ENCODE measurements at regions not wholly inside any gene's neighbourhood (a gene's known extent, or its start where the extent isn't known, plus 50 kb on each side); places are given as distances from the start of the nearest gene placed in this dataset.

DNA sequence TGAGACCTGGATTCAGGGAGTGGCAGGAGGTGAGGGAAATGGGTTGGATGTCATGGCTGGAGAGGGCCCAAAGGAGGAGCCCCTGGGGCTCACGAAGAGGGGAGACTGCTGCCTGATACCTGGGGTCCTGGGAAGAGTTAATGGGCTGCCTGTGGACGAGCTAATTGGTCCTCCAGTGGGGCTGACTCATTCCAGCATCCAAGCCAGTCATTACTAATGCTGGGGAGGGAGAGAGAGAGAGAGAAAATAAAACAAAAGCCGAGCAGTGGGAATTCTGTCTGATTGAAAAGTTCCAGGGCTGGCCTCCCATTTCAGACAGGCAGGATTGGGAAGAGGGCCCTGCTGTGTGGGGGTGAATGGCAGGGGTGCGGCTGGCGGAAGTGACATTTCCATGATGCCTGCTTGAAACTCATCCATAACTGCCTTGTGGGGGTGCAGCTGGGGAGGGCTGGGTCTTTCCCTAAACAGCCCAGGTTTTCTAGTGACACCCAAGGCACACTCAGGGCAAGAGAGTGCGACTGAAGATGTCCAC, 297.8 kb downstream of the RPS24 start:
- H3K27me3 ChIP-seq (ENCODE audit: control insufficient read depth in 1 of 2, insufficient read depth in 2 of 2, low read length in 2 of 2): no peaks in the 10 kb centered on the region
- H3K9ac ChIP-seq (ENCODE audit: low read depth in 1 of 2, low read length in 2 of 2): no peak overlapping the region
- H3K4me3 ChIP-seq (ENCODE audit: low read depth in 1 of 2, low read length in 2 of 2): no peak overlapping the region
- H3K4me1 ChIP-seq (ENCODE audit: control insufficient read depth in 1 of 2, insufficient read depth in 2 of 2, low read length in 2 of 2): peaks cover 0 to 5% of the 10 kb centered on the region in 2 donors
- H3K27ac ChIP-seq (ENCODE audit: low read depth, low read length): no peak overlapping the region
- H3K36me3 ChIP-seq (ENCODE audit: control insufficient read depth in 1 of 2, insufficient read depth in 2 of 2, low read length in 2 of 2): no peaks in the 10 kb centered on the region
- H3K9me3 ChIP-seq (ENCODE audit: control insufficient read depth in 1 of 2, low read length in 2 of 2): peaks cover 4 to 6% of the 10 kb centered on the region in 2 donors

GRCh38 chr10:78332012-78332411, 298.3 kb downstream of the RPS24 start:
- H3K27ac ChIP-seq (ENCODE audit: low read depth, low read length): no peak overlapping the region

DNA sequence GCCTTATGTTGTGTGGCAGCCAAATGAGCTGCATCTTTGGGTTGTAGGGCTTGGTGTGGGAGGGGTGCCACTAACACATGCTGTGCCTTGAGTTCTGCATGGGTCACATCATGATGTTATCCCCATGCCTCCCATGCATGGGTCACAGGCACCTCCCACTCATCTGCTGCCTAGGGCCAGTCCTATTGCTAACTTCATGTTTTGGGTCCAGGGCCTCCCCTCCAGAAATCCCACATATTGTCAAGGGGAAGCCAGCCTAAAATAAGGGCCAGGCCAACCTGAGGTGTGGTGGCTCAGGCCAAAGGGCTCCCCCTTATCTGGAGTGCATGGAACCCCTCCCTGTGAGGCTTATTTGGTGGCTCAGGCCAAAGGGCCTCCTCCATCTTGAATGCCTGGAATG, 299.0 kb downstream of the RPS24 start:
- Histone ChIP-seq H3K9ac (ENCODE audit: low read depth in 1 of 2, low read length in 2 of 2) (no peak overlapping the region), H3K36me3 (ENCODE audit: control insufficient read depth in 1 of 2, insufficient read depth in 2 of 2, low read length in 2 of 2) (no peaks in the 10 kb centered on the region), H3K4me1 (ENCODE audit: control insufficient read depth in 1 of 2, insufficient read depth in 2 of 2, low read length in 2 of 2) (peaks cover 0 to 5% of the 10 kb centered on the region in 2 donors), H3K9me3 (ENCODE audit: control insufficient read depth in 1 of 2, low read length in 2 of 2) (no peaks in the 10 kb centered on the region), H3K4me3 (ENCODE audit: low read depth in 1 of 2, low read length in 2 of 2) (no peak overlapping the region), H3K27ac (ENCODE audit: low read depth, low read length) (no peak overlapping the region), H3K27me3 (ENCODE audit: control insufficient read depth in 1 of 2, insufficient read depth in 2 of 2, low read length in 2 of 2) (no peaks in the 10 kb centered on the region)

More at GRCh38 chr10:78332012-78332411, 298.3 kb downstream of the RPS24 start:
- no peaks in the 10 kb centered on the region for H3K27me3 ChIP-seq (ENCODE audit: control insufficient read depth in 1 of 2, insufficient read depth in 2 of 2, low read length in 2 of 2)
- H3K9me3 ChIP-seq (ENCODE audit: control insufficient read depth in 1 of 2, low read length in 2 of 2): peaks cover 3 to 4% of the 10 kb centered on the region in 2 donors
- H3K36me3 ChIP-seq (ENCODE audit: control insufficient read depth in 1 of 2, insufficient read depth in 2 of 2, low read length in 2 of 2): no peaks in the 10 kb centered on the region
- H3K4me1 ChIP-seq (ENCODE audit: control insufficient read depth in 1 of 2, insufficient read depth in 2 of 2, low read length in 2 of 2): peaks cover 0 to 5% of the 10 kb centered on the region in 2 donors
- no peak overlapping the region for H3K9ac ChIP-seq (ENCODE audit: low read depth in 1 of 2, low read length in 2 of 2)
- H3K4me3 ChIP-seq (ENCODE audit: low read depth in 1 of 2, low read length in 2 of 2): no peak overlapping the region

DNA sequence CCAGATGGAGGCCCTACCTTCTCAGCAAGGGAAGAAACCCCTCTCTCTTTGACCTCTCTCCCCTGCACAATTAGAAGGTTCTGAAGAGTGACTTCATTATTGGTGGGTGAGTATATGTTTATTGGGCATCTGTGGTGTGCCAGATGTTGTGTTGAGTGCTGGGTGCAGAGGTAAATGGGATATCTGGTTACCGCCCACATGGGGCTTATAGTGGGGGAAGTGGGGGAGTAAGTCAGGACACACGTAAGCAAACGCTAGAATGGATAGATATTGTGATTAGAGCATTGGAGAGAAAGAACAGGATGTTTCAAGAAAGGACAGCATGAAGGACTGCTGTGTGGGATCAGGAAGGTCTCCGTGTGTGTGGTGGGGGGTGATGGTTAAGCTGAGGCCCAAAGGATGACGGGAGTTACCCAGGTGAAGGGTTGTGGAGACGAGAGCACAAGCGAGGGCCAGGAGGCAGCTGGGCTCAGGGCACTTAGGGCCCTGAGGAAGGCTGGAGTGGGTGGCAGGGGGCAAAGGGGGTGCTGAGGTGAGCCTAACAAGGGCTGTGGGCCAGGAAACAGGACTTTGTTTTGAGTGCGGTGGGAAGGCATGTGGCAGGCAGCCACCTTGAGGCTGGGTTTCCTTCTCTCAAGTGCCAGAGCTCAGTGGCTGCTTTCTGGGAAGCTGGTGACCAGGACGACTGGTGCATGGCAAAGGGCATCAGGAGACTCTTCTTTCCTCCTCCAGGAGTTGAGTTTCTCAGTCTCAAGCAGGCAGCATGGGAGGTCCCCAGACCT, 299.9 kb downstream of the RPS24 start:
- Histone ChIP-seq H3K4me3 (ENCODE audit: low read depth in 1 of 2, low read length in 2 of 2) (no peak overlapping the region), H3K4me1 (ENCODE audit: control insufficient read depth in 1 of 2, insufficient read depth in 2 of 2, low read length in 2 of 2) (peaks cover 0 to 5% of the 10 kb centered on the region in 2 donors), H3K27me3 (ENCODE audit: control insufficient read depth in 1 of 2, insufficient read depth in 2 of 2, low read length in 2 of 2) (no peaks in the 10 kb centered on the region), H3K9me3 (ENCODE audit: control insufficient read depth in 1 of 2, low read length in 2 of 2) (no peaks in the 10 kb centered on the region), H3K9ac (ENCODE audit: low read depth in 1 of 2, low read length in 2 of 2) (no peak overlapping the region), H3K27ac (ENCODE audit: low read depth, low read length) (no peak overlapping the region), H3K36me3 (ENCODE audit: control insufficient read depth in 1 of 2, insufficient read depth in 2 of 2, low read length in 2 of 2) (no peaks in the 10 kb centered on the region)

- Histone ChIP-seq H3K4me1 (ENCODE audit: control insufficient read depth in 1 of 2, insufficient read depth in 2 of 2, low read length in 2 of 2) (peaks cover 0 to 5% of the 10 kb centered on the region in 2 donors), H3K9ac (ENCODE audit: low read depth in 1 of 2, low read length in 2 of 2) (no peak overlapping the region), H3K27ac (ENCODE audit: low read depth, low read length) (no peak overlapping the region), H3K36me3 (ENCODE audit: control insufficient read depth in 1 of 2, insufficient read depth in 2 of 2, low read length in 2 of 2) (no peaks in the 10 kb centered on the region), H3K27me3 (ENCODE audit: control insufficient read depth in 1 of 2, insufficient read depth in 2 of 2, low read length in 2 of 2) (no peaks in the 10 kb centered on the region), H3K4me3 (ENCODE audit: low read depth in 1 of 2, low read length in 2 of 2) (no peak overlapping the region), H3K9me3 (ENCODE audit: control insufficient read depth in 1 of 2, low read length in 2 of 2) (no peaks in the 10 kb centered on the region)
Observed at GRCh38 chr10:78335371-78335690, 301.7 kb downstream of the RPS24 start.

GRCh38 chr10:78335691-78336401, 302.2 kb downstream of the RPS24 start:
- H3K4me3 ChIP-seq (ENCODE audit: low read depth in 1 of 2, low read length in 2 of 2): no peak overlapping the region
- no peak overlapping the region for H3K27ac ChIP-seq (ENCODE audit: low read depth, low read length)
- H3K4me1 ChIP-seq (ENCODE audit: control insufficient read depth in 1 of 2, insufficient read depth in 2 of 2, low read length in 2 of 2): peaks cover 0 to 5% of the 10 kb centered on the region in 2 donors
- no peak overlapping the region for H3K9ac ChIP-seq (ENCODE audit: low read depth in 1 of 2, low read length in 2 of 2)
- no peaks in the 10 kb centered on the region for H3K27me3 ChIP-seq (ENCODE audit: control insufficient read depth in 1 of 2, insufficient read depth in 2 of 2, low read length in 2 of 2)
- H3K36me3 ChIP-seq (ENCODE audit: control insufficient read depth in 1 of 2, insufficient read depth in 2 of 2, low read length in 2 of 2): no peaks in the 10 kb centered on the region
- H3K9me3 ChIP-seq (ENCODE audit: control insufficient read depth in 1 of 2, low read length in 2 of 2): no peaks in the 10 kb centered on the region

DNA sequence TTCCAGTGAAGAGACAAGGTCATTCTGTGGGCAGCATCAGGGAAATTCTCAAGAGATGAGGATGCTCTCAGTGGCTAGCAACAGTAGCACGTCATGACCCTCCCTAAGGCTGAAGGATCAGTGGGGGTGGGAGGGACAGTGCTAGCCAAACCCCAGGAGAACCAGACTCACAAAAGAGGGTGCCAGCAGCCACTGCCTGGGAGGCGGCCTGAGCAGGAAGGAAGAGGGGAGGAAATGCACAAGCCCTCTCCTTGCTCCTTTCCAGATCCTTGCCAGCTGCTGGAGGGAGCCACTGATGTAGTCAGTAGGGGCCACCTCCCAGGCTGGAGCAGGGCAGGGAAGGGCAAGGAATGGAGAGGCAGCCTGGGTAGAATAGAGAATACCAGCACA, 302.7 kb downstream of the RPS24 start:
- Histone ChIP-seq H3K4me1 (ENCODE audit: control insufficient read depth in 1 of 2, insufficient read depth in 2 of 2, low read length in 2 of 2) (peaks cover 0 to 5% of the 10 kb centered on the region in 2 donors), H3K27ac (ENCODE audit: low read depth, low read length) (no peak overlapping the region), H3K9ac (ENCODE audit: low read depth in 1 of 2, low read length in 2 of 2) (no peak overlapping the region), H3K4me3 (ENCODE audit: low read depth in 1 of 2, low read length in 2 of 2) (no peak overlapping the region), H3K27me3 (ENCODE audit: control insufficient read depth in 1 of 2, insufficient read depth in 2 of 2, low read length in 2 of 2) (no peaks in the 10 kb centered on the region), H3K9me3 (ENCODE audit: control insufficient read depth in 1 of 2, low read length in 2 of 2) (no peaks in the 10 kb centered on the region), H3K36me3 (ENCODE audit: control insufficient read depth in 1 of 2, insufficient read depth in 2 of 2, low read length in 2 of 2) (no peaks in the 10 kb centered on the region)

- H3K27ac ChIP-seq (ENCODE audit: low read depth, low read length): no peak overlapping the region
- no peak overlapping the region for H3K4me3 ChIP-seq (ENCODE audit: low read depth in 1 of 2, low read length in 2 of 2)
- no peaks in the 10 kb centered on the region for H3K27me3 ChIP-seq (ENCODE audit: control insufficient read depth in 1 of 2, insufficient read depth in 2 of 2, low read length in 2 of 2)
- H3K9ac ChIP-seq (ENCODE audit: low read depth in 1 of 2, low read length in 2 of 2): no peak overlapping the region
- H3K9me3 ChIP-seq (ENCODE audit: control insufficient read depth in 1 of 2, low read length in 2 of 2): no peaks in the 10 kb centered on the region
- H3K4me1 ChIP-seq (ENCODE audit: control insufficient read depth in 1 of 2, insufficient read depth in 2 of 2, low read length in 2 of 2): peaks cover 0 to 5% of the 10 kb centered on the region in 2 donors
- H3K36me3 ChIP-seq (ENCODE audit: control insufficient read depth in 1 of 2, insufficient read depth in 2 of 2, low read length in 2 of 2): no peaks in the 10 kb centered on the region
Observed at GRCh38 chr10:78337016-78337415, 303.4 kb downstream of the RPS24 start.

DNA sequence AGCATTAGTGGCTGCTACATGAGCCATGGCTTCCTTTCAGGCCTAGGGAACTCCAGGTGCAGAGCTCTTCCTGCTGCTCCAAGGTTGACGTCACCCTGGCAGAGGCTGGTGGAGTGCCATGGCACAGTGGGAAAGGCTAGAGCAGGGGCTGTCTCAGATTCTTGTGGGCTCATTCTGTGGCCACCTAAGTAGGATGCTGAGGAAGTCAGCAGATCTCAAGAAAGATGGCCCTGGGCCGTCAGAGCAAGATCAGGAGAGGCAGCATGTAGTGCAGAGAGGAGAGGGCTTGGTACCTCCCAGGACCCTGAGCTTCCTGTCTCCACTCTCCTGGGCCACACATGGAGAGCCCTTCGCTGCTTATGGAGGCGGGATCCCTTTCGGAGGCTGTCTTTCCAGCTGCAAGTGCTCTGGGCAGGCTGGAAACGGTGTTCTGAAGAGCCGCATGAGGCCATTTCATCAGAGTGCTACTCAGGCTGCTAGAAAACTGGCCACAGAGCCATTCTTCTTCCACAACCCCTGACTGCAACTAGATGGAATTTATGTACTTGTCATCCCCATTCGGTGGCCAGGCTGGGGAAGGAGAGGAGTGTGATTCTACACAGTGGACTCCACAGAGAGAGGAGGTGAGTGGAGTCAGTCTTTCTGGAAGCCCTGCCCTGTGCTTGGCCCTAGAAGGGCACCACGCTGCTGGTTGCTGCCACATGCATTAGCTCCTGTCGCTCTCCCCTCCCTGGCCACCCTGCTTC, 304.2 kb downstream of the RPS24 start:
- Histone ChIP-seq H3K4me3 (ENCODE audit: low read depth in 1 of 2, low read length in 2 of 2) (no peak overlapping the region), H3K27ac (ENCODE audit: low read depth, low read length) (no peak overlapping the region), H3K9ac (ENCODE audit: low read depth in 1 of 2, low read length in 2 of 2) (no peak overlapping the region), H3K9me3 (ENCODE audit: control insufficient read depth in 1 of 2, low read length in 2 of 2) (no peaks in the 10 kb centered on the region), H3K4me1 (ENCODE audit: control insufficient read depth in 1 of 2, insufficient read depth in 2 of 2, low read length in 2 of 2) (peaks cover 0 to 5% of the 10 kb centered on the region in 2 donors), H3K36me3 (ENCODE audit: control insufficient read depth in 1 of 2, insufficient read depth in 2 of 2, low read length in 2 of 2) (no peaks in the 10 kb centered on the region), H3K27me3 (ENCODE audit: control insufficient read depth in 1 of 2, insufficient read depth in 2 of 2, low read length in 2 of 2) (no peaks in the 10 kb centered on the region)

GRCh38 chr10:78338717-78339116, 305.1 kb downstream of the RPS24 start:
- peaks cover 0 to 5% of the 10 kb centered on the region in 2 donors for H3K4me1 ChIP-seq (ENCODE audit: control insufficient read depth in 1 of 2, insufficient read depth in 2 of 2, low read length in 2 of 2)

More at GRCh38 chr10:78338717-78339116, 305.1 kb downstream of the RPS24 start:
- Histone ChIP-seq H3K27ac (ENCODE audit: low read depth, low read length) (no peak overlapping the region), H3K9me3 (ENCODE audit: control insufficient read depth in 1 of 2, low read length in 2 of 2) (no peaks in the 10 kb centered on the region), H3K27me3 (ENCODE audit: control insufficient read depth in 1 of 2, insufficient read depth in 2 of 2, low read length in 2 of 2) (no peaks in the 10 kb centered on the region), H3K36me3 (ENCODE audit: control insufficient read depth in 1 of 2, insufficient read depth in 2 of 2, low read length in 2 of 2) (no peaks in the 10 kb centered on the region), H3K4me3 (ENCODE audit: low read depth in 1 of 2, low read length in 2 of 2) (no peak overlapping the region), H3K9ac (ENCODE audit: low read depth in 1 of 2, low read length in 2 of 2) (no peak overlapping the region)
